HG03175 (cell line): ENCODE measurements at regions not wholly inside any gene's neighbourhood (a gene's known extent, or its start where the extent isn't known, plus 50 kb on each side); places are given as distances from the start of the nearest gene placed in this dataset.
"Not testable (repeated sequence)": the region's sequence is repeated elsewhere in the genome, so short reads cannot be mapped to it uniquely, and the experiment has no call there.

Experiments
- ATAC-seq: cut with Tn5 transposase; IDR thresholded peaks from one replicate; pipeline ENCODE4 v1.9.1; 2021; ENCODE audit warnings: mild to moderate bottlenecking, moderate library complexity; ENCODE audit not compliant: unreplicated experiment

- peak; percentile 20 for ATAC-seq
These were observed 513.5 kb downstream of the TTLL7 start for GRCh38 chr1:83485314-83486019.

GRCh38 chr1:83481284-83481683 lies 517.6 kb downstream of the TTLL7 start:
- ATAC-seq: not testable (repeated sequence)

GRCh38 chr1:83479591-83480239 lies 519.2 kb downstream of the TTLL7 start:
- ATAC-seq: peak; percentile 44

GRCh38 chr1:83478127-83478526 lies 520.8 kb downstream of the TTLL7 start:
- not testable (repeated sequence) for ATAC-seq

- ATAC-seq: peak; percentile 75
These were observed 522.4 kb downstream of the TTLL7 start for GRCh38 chr1:83476518-83476917.

GRCh38 chr1:83474946-83475345 lies 524.0 kb downstream of the TTLL7 start:
- not testable (repeated sequence) for ATAC-seq

GRCh38 chr1:83473986-83474385 lies 524.9 kb downstream of the TTLL7 start:
- not testable (repeated sequence) for ATAC-seq

- ATAC-seq: not testable (repeated sequence)
These were observed 526.9 kb downstream of the TTLL7 start for GRCh38 chr1:83472066-83472465.

- not testable (repeated sequence) for ATAC-seq
These were observed 527.7 kb downstream of the TTLL7 start for GRCh38 chr1:83471272-83471671.

GRCh38 chr1:83468336-83468735 lies 530.6 kb downstream of the TTLL7 start:
- not testable (repeated sequence) for ATAC-seq

- ATAC-seq: not testable (repeated sequence)
These were observed 541.1 kb downstream of the TTLL7 start for GRCh38 chr1:83457735-83458248.

GRCh38 chr1:83457281-83457680 lies 541.7 kb downstream of the TTLL7 start:
- ATAC-seq: not testable (repeated sequence)

GRCh38 chr1:83455753-83456152 lies 543.2 kb downstream of the TTLL7 start:
- ATAC-seq: not testable (repeated sequence)

GRCh38 chr1:83445873-83446272 lies 553.1 kb downstream of the TTLL7 start:
- not testable (repeated sequence) for ATAC-seq

- not testable (repeated sequence) for ATAC-seq
These were observed 556.5 kb downstream of the TTLL7 start for GRCh38 chr1:83442412-83442811.

GRCh38 chr1:83440586-83440985 lies 558.3 kb downstream of the TTLL7 start:
- not testable (repeated sequence) for ATAC-seq

GRCh38 chr1:83440021-83440420 lies 558.9 kb downstream of the TTLL7 start:
- not testable (repeated sequence) for ATAC-seq

- ATAC-seq: not testable (repeated sequence)
These were observed 560.6 kb downstream of the TTLL7 start for GRCh38 chr1:83438316-83438715.

- ATAC-seq: not testable (repeated sequence)
These were observed 563.6 kb downstream of the TTLL7 start for GRCh38 chr1:83435336-83435735.

GRCh38 chr1:83427566-83427965 lies 571.4 kb downstream of the TTLL7 start:
- not testable (repeated sequence) for ATAC-seq

- ATAC-seq: not testable (repeated sequence)
These were observed 575.5 kb downstream of the TTLL7 start for GRCh38 chr1:83423382-83423781.

GRCh38 chr1:83418558-83418957 lies 580.4 kb downstream of the TTLL7 start:
- ATAC-seq: no peak
